GM23248 (cell line): ENCODE measurements at regions not wholly inside any gene's neighbourhood (a gene's known extent, or its start where the extent isn't known, plus 50 kb on each side); places are given as distances from the start of the nearest gene placed in this dataset.

ENCODE experiments used
- EZH2 ChIP-seq: fragments of 200-600 bp; sonication (generic); IDR thresholded peaks from 2 replicates; pipeline ENCODE4 v1.6.1; 2018; ENCODE audit warnings: antibody characterized with exemption, mild to moderate bottlenecking; ENCODE audit not compliant: insufficient read depth, poor library complexity, severe bottlenecking
- EZH2phosphoT487 ChIP-seq: fragments of 200-600 bp; sonication (generic); IDR thresholded peaks from 2 replicates; pipeline ENCODE4 v1.6.1; 2018; ENCODE audit warnings: antibody characterized with exemption, moderate library complexity, mild to moderate bottlenecking, low read depth; ENCODE audit not compliant: insufficient read depth

- TF ChIP-seq EZH2 (no peak), EZH2phosphoT487 (no peak)
These were observed 998.0 kb upstream of the CDH2 start for GRCh38 chr18:29174891-29175290.
